ENCODE measurements at regions not wholly inside any gene's neighbourhood (a gene's known extent, or its start where the extent isn't known, plus 50 kb on each side); places are given as distances from the start of the nearest gene placed in this dataset.
"Not testable (repeated sequence)": the region's sequence is repeated elsewhere in the genome, so short reads cannot be mapped to it uniquely, and the experiment has no call there.

DNA sequence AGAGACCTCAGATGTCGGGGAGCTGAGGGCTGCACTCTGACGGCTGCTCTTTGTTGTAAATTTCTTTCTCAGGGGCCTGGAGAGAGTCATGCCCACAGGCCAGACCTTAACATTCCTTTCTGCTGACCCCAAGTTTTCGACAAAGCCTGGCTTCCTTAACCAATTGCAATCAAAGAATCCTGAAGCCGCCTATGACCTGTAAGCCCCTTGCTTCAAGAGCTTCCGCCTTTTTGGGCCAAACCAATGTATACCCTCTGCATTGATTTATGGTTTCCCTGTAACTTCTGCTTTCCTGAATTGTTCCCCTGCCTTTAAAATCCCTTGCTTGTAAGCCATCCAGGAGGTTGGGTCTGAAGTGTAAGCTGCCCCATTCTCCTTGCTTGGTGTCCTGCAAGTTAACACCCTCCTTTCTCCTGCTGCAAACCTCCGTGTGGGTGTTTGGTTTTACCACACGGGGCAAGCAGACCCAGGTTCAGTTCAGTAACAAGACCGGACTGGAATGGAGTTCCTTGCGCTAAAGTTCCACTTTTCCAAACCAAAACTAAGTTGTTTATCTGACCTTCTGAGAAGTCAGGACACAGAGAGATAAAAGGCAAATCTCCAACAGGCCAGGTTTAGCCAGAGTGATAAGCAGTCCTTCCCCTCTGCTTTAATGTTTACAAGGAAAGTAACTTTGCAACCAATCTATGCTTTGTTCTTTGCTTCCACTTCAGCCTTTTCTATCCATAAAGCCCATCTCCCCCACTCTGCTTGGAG, 141.6 kb downstream of the KCNJ12 start:
- no peak for DNase-seq (ENCODE audit: low read depth)

DNA sequence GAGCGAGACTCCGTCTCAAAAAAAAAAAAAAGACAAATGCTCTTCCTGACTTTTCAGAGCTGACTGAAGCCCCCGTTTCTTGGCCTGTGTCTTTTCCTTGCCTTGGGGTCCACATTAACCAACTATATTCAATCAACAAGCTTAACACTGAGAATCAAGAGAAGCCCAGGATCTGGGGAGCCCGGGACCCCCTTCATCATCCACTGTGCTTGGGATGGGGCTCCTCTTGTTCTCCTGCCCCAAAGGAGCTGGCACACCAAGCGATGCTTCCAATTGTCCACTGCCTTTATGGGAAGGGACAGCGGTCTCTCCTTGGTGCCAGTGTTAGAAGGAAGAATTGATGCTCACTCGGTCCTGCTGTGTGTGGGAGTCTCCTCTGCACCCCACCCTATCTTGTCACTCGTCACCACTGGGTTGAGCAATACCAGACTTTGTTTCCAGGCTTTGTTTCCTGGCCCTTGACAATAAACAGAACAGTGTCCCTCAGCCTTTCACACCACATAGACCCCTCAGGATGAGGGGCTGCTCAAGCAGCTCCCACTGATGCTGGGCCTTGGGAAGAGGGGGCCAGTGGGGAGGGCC, 146.7 kb downstream of the KCNJ12 start:
- no peak for DNase-seq (ENCODE audit: low read depth)

DNA sequence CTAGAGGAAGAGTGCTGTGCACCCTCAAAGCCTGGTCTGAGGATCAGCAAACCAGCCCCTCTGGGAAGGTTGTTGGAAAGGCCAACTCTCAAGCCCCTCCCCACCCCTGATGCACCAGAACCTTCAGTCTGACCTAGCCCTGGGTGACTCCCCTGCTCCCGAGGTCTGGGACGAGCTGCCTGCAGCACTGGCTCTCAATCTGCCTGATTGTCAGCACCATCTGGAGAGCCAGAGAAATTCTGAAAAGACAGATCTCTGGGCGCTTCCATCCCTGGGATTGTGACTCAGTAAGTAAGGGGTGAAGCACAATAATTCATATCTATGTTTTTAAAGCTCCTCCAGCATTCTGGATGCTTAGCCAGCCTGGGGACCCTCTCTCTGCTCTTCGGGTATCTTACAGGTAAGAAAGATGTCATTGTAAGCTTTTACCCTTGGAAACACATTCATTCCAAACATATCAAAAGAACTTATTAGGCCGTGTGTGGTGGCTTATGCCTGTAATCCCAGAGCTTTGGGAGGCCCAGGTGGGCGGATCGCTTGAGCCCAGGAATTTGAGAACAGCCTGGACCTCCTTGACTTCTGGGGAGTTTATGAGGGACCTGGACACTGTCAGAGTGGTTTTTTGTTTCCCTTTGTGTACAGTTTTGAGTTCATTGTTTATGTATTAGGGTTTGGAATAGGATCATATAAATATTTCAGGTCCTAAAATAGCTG, 147.5 kb downstream of the KCNJ12 start:
- no peak for DNase-seq (ENCODE audit: low read depth)

DNA sequence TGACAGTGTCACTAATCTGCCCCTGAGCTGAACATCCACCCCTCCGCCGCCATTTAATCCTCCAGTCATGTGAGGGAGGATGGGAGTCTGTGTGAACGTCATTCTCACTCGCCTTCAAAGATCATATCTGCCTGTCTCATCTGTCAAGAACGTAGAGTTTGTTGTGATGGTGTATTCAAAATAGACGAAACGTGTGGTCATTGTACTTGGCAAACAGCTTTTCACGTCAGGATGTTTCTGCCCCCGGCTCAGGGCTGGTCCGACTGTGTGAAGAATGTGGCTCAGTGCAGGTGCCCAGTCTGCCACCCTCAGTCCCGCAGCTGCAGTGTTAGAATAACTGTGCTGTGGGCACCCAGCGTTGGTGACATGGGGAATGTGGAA, 148.0 kb downstream of the KCNJ12 start:
- no peak for DNase-seq (ENCODE audit: low read depth)

DNA sequence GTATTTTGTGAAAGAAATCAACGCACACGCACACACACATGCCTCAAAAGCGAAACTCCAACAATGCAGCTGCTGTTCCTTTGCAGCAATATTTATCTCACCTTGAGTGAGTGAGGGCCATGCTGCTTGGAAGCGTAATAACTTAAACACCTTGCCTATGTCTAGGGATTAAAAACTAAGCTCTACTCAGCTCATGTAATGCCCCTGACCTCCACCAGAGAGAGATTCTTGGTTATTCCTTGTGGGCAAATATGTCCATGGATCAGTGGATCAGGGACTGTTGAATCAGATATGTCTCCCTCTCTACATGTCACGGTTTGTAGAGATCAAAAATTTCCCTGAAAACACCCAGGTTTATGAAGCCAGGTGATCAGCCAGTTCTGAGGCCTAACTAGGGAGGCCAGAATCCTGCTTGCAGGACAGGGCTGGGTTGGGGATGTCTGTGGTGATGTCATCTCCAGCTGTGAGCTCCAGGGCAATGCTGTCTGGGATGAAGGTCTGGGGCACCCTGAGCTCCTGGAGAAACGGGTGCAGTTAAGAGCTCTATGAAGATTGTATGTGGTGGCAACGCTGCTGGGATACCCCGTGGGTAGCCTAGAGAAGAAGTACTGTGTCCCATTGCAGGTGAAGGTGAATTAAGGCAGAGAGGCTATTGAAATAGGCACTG, 149.4 kb downstream of the KCNJ12 start:
- no peak for DNase-seq (ENCODE audit: low read depth)

DNA sequence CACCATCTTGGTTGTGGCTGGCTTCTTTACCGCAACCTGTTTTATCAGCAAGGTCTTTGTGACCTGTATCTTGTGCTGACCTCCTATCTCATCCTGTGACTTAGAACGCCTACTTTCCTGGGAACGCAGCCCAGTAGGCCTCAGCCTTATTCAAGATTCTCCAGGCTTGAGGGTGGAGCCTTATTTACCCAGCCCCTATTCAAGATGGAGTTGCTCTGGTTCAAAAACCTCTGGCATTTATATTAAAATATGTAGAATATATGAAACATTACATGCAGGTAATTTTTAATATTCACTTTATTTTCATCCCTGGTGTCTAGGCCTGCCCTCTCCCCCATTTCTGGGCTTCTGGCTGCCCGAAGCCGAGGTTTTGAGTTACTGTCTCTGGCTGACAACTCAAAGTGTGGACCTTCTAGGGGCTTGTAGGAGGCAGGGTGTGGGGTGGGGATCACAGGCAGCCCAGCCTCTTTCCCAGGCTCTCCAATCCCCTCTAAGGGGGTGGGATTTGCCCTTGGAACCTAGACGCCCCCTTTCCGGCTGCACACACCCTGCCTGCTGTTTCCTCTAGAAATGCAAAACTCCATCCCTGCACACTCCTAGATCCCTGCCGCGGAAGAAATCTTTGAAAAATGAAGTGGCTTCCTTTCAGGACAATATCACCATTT, 152.0 kb downstream of the KCNJ12 start:
- DNase-seq (ENCODE audit: low read depth): no peak

DNA sequence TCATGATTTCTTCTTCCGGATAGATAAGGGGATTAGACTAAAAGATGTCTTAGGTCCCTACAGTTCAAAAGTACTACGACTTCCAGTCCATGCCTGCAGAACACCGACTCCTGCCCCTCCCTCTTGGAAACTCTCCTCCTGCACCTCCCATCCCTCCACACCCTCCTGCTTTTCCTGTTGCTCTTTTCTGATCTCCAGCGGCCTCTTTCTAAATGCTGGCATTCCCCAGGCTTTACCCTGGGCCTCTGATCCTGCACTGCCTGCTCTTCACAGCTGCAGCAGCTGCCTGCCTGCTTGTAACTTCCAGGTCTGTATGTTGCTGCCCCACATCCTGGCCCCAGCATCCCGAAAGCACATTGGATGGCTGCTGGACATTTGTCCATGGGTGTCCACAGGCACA, 154.2 kb downstream of the KCNJ12 start:
- no peak for DNase-seq (ENCODE audit: low read depth)

DNA sequence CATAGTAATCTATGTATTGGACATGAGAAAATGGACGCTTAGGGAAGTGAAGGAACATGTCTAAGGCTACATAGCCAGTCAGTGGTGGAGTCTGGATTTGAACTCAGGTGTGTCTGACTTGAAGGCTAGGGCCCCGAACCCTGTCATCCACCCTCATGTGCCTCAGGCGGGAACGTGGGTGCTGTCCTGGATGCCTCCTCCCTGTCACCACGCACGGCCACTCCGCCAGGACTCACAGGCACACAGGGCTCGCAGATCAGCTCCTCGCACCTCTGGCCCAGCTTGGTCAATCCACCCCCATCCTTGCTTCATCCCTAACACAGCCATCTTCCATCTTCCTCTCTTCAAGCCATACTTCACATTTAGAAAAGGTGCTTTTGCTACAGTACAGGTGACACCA, 154.7 kb downstream of the KCNJ12 start:
- no peak for DNase-seq (ENCODE audit: low read depth)

DNA sequence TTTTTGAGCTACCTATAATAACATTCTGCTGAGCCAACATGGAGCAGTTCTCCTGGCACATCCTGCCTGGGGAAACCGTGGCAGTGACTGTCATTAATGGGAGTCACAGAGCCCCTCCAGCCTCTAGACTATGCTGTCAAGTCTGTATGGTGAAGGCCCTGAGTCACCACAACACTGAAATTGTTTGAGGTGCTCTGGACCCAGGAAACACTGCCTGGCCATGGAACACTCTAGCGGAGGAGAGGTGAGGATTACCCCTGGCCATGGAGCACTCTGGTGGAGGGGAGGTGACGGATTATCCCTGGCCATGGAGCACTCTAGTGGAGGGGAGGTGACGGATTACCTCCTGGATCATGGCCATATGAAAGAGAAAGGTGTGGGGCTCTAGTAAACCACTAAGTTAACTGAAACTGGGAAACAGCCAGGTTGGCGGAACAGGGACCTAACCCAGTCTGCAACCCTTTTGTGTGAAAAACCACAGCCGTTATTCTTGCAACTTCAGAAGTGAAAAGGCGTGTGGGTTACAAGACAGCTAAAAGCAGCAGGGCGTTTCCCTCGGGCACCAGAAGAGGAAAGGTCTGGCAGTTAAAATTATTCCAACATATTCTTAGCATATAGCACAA, 156.7 kb downstream of the KCNJ12 start:
- no peak for DNase-seq (ENCODE audit: low read depth)

DNA sequence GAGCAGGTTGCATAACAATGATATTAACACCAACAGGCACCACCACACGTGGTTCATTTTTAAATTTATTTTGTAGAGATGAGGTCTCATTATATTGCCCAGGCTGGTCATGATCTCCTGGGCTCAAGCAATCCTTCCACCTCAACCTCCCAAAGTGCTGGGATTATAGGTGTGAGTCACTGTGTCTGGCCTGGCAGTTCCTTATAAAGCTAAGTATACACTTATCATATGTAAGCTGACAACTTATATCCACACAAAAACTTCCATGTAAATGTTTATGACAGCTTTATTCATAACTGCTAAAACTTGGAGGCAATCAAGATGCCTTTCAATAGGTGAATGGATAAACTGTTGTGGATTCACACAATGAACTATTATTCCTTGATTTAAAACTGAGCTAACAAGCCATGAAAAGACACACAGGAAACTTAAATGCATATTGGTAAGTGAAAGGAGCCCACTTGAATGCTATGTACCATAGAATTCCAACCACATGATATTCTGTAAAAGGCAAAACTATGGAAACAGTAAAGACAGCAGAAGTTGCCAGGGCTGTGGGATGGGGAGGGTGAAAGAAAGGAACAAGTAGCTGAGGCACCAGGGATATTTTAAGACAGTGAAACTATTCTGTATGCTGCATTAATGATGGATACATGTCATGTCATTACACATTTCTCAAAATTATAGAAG, 156.5 kb upstream of the KCNJ18 start:
- DNase-seq (ENCODE audit: low read depth): no peak

DNA sequence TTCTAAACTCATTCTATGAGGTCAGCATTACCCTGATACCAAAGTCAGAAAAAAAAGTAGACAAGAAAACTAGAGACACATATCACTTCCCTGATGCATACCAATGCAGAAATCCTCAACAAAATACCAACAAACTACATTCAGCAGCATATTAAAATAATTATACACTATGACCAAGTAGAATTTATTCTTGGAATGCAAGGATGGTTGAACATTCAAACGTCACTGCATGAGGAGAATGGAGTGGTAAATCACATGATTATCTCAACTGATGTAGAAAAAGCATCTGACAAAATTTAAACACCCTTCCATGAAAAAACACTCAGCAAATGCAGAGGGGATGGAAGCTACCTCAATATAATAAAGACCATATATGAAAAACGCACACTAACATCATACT, 155.0 kb upstream of the KCNJ18 start:
- no peak for DNase-seq (ENCODE audit: low read depth)

DNA sequence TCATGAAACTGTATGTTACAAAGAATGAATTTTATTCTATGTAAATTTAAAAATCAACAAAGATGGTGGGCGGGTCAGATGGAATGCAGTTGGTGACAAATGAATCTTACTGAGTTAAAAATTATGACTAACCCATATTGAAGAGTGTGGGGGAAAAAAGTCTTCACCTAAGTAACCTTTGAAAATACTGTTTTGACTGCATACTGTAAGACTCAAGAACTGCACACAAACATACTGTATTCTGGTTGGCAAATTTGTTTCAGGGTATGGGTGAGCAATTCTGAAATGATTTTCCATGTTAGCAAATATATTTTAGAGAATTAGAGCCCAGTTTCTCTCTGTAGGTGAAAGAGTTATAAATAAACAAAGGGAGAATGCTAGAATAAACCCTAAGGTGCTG, 153.7 kb upstream of the KCNJ18 start:
- no peak for DNase-seq (ENCODE audit: low read depth)

DNA sequence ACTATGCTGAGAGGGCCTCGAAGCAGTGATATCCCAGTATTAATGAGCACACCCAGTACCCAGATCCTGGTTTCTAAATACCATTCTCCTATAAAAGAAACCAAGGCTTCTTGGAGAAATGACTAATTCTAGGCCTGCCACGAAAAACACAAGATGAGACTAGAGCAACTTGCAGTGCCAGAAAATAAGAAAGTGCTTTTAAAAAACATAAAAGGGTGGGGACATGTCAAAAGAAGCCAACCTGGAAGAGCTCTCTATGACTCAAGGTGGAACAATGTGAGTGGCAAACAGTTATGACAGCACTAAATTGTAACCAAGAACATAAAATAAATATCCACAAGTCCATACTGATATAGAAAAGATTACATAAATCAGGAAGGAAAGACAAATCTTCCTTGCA, 153.2 kb upstream of the KCNJ18 start:
- no peak for DNase-seq (ENCODE audit: low read depth)

DNA sequence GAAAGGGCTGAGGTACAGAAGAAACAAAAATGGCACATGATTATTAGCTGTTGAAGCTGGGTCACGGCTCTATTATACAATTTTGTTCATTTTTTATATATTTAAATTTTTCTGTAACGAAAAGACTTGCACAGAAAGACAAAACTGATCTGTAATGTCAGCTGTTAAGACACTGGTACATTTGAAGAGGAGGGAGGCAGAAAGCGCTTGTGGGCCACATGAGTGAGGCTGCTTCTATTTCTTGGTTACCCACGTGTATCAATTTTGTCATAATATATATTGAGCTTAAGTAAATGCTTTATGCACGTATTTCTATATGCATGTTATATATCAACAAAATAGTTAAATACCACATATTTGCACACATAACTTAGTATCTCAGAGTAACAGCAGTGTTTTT, 151.8 kb upstream of the KCNJ18 start:
- no peak for DNase-seq (ENCODE audit: low read depth)

DNA sequence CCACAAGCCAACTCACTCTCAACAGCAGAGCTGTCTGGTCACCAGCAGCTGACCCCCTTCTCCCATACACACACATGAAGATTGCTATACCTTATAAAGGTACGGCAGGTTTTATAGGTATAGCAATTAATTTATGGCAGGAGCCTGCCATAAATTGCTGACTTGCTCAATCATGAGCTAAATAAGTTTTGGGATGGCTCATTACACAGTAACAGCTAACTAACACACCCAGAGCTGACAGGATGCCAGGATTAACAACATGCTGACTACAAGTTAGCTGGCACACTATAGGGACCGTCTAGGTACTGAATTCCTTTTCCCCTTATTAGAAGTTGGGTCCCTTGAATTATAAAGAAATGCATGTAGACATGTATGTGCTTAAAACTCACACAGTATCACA, 150.3 kb upstream of the KCNJ18 start:
- DNase-seq (ENCODE audit: low read depth): no peak

DNA sequence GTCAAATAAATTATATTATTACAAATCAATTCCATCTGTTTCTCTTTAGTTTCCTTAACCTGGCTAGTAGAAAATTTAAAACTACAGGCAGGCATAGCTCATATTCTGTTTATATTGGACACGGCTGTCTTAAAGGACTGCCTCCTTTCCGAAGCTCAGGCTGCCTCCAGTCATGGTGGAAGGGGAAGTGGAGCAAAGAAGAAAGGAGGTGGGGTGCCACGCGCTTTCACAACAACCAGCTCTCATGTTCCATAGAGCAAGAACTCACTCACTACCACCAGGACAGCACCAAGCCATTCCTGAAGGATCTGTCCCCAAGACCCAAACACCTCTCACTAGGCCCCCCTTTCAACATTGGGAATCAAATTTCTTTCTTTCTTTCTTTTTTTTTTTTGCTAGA, 149.3 kb upstream of the KCNJ18 start:
- no peak for DNase-seq (ENCODE audit: low read depth)

DNA sequence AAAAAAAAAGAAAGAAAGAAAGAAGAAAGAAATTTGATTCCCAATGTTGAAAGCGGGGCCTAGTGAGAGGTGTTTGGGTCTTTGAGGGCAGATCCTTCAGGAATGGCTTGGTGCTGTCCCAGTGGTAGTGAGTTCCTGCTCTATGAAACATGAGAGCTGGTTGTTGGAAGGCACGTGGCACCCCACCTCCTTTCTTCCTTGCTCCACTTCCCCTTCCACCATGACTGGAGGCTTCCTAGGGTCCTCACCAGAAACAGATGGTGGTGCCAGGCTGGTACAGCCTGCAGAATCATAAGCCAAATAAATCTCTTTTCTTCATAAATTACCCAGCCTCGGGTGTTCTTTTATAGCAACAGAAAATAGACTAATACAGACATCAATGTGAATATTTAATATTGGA, 147.3 kb upstream of the KCNJ18 start:
- no peak for DNase-seq (ENCODE audit: low read depth)

DNA sequence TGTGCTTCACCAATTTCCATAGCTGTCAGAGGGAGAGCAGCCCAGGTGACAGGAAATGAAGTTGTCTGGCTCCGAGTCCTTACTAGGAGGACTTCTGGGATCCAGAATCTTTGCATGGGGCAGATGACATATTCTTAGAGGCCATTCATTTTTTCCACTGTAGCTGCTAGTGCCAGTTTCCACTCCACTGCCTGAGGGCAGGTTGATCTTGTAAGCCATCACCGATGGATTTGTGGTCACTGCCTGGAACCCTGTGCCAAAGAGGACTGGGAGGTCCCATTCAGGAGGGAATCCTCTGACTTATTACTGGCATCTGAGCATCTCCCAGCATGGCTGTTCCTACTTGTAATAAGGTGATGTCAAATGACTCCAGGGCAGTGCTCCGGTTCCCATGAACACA, 144.1 kb upstream of the KCNJ18 start:
- no peak for DNase-seq (ENCODE audit: low read depth)

DNA sequence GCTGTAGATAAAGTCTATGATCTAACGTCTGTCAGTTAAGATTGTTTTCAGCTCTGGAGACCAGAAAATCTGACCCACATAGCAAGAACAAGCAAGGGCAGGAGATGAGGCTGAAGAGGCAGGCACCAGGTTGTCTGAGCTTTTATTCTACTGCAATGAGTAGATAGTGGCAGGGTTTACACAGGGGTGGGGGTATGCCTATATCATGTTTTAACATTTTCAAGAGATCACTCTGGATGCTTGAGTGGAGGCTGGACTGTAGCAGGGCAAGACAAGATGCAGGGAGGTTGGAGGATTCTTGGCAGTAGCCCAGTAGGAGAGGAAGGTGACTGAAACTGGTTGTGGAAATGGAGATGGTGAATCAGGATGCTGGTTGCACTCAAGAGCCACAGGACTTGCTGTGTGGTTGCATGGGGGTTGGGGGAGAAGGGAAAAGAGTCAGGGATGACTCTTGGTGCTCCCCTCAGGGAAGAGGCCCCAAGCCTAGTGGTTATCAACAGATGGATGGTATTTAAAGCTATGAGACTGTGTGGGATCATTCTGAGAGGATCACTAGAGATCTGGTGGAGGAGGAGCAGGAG, 143.1 kb upstream of the KCNJ18 start:
- no peak for DNase-seq (ENCODE audit: low read depth)

DNA sequence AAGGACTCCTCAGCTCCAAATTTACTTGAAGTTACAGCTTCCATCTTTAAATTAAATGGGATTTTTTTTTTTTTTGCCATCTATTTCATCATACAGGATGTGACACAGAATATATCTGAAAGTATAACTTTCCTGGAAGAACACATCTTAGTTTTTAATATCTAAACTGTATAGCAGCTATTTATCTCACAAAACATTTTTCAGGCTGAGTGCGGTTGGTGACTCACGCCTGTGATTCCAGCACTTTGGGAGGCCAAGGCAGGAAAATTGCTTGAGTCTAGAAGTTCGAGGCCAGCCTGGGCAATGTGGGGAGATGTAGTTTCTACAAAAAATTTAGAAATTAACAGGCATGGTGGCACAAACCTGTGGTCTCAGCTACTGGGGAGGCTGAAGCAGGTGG, 142.3 kb upstream of the KCNJ18 start:
- not testable (repeated sequence) for DNase-seq (ENCODE audit: low read depth)

Measured in CMK (cell line).